ENCODE measurements at regions not wholly inside any gene's neighbourhood (a gene's known extent, or its start where the extent isn't known, plus 50 kb on each side); places are given as distances from the start of the nearest gene placed in this dataset.
"Not testable (repeated sequence)": the region's sequence is repeated elsewhere in the genome, so short reads cannot be mapped to it uniquely, and the experiment has no call there.

- DNase-seq: no peak
These were observed 534.4 kb upstream of the CDH5 start for GRCh38 chr16:65831903-65832666.

- DNase-seq: peak in 2 of 14 donors; percentile 20 to 86
These were observed 537.4 kb upstream of the CDH5 start for GRCh38 chr16:65829076-65829475.

- peak in 1 of 14 donors; percentile 73 for DNase-seq
These were observed 538.2 kb upstream of the CDH5 start for GRCh38 chr16:65828296-65828695.

GRCh38 chr16:65827231-65827630 lies 539.3 kb upstream of the CDH5 start:
- no peak for DNase-seq

GRCh38 chr16:65825191-65825856 lies 541.2 kb upstream of the CDH5 start:
- DNase-seq: peak in 1 of 14 donors; percentile 59

- no peak for DNase-seq
These were observed 544.3 kb upstream of the CDH5 start for GRCh38 chr16:65822148-65822547.

GRCh38 chr16:65819136-65819898 lies 547.2 kb upstream of the CDH5 start:
- DNase-seq: no peak

- DNase-seq: no peak
These were observed 548.7 kb upstream of the CDH5 start for GRCh38 chr16:65817799-65818198.

GRCh38 chr16:65817066-65817465 lies 549.4 kb upstream of the CDH5 start:
- no peak for DNase-seq

- DNase-seq: no peak
These were observed 549.9 kb upstream of the CDH5 start for GRCh38 chr16:65816556-65816955.

GRCh38 chr16:65815707-65816106 lies 550.8 kb upstream of the CDH5 start:
- no peak for DNase-seq

GRCh38 chr16:65813879-65814278 lies 552.6 kb upstream of the CDH5 start:
- peak in 1 of 14 donors; percentile 14 for DNase-seq

- no peak for DNase-seq
These were observed 556.9 kb upstream of the CDH5 start for GRCh38 chr16:65809627-65810026.

- DNase-seq: no peak
These were observed 557.7 kb upstream of the CDH5 start for GRCh38 chr16:65808790-65809189.

- no peak for DNase-seq
These were observed 558.6 kb upstream of the CDH5 start for GRCh38 chr16:65807858-65808257.

- not testable (repeated sequence) for DNase-seq
These were observed 560.8 kb upstream of the CDH5 start for GRCh38 chr16:65805704-65806103.

GRCh38 chr16:65796481-65796880 lies 570.0 kb upstream of the CDH5 start:
- DNase-seq: no peak

GRCh38 chr16:65794973-65795372 lies 571.5 kb upstream of the CDH5 start:
- DNase-seq: no peak

- DNase-seq: no peak
These were observed 572.7 kb upstream of the CDH5 start for GRCh38 chr16:65793781-65794180.

GRCh38 chr16:65790768-65791167 lies 575.7 kb upstream of the CDH5 start:
- DNase-seq: no peak

- DNase-seq: no peak
These were observed 577.1 kb upstream of the CDH5 start for GRCh38 chr16:65789161-65789945.

GRCh38 chr16:65788434-65789140 lies 577.9 kb upstream of the CDH5 start:
- no peak for DNase-seq

All from C1 segment of cervical spinal cord (tissue), 14 donors.